NCI-H2227 (cell line): ENCODE measurements at regions not wholly inside any gene's neighbourhood (a gene's known extent, or its start where the extent isn't known, plus 50 kb on each side); places are given as distances from the start of the nearest gene placed in this dataset.
"Not testable (repeated sequence)": the region's sequence is repeated elsewhere in the genome, so short reads cannot be mapped to it uniquely, and the experiment has no call there.

ENCODE experiments used
- DNase-seq: peaks from one replicate; lab custom pipeline; 2025; ENCODE audit not compliant: unreplicated experiment; lab: John Stamatoyannopoulos, UW

DNA sequence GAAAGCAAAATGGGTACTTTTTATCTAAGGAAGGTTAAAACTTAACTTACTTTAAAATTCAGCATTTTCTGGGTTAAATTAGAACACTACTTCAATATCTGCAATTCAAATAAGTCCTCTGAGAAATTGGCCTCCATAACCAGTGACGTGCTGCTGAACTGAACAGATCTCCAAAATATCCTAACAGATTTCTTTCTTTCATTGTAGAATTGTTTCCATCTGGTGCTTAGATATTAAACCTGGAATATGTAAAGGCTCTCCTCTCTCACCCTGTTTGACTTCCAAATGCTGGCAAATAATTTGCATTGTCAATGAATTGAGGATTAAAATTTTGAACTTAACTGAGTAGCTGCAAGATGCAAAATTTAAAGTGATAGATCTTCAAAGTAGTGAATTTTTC is 316.9 kb upstream of the CXADR start:
- DNase-seq, result no peak

GRCh38 chr21:17196623-17197022 is 316.2 kb upstream of the CXADR start:
- no peak for DNase-seq

DNA sequence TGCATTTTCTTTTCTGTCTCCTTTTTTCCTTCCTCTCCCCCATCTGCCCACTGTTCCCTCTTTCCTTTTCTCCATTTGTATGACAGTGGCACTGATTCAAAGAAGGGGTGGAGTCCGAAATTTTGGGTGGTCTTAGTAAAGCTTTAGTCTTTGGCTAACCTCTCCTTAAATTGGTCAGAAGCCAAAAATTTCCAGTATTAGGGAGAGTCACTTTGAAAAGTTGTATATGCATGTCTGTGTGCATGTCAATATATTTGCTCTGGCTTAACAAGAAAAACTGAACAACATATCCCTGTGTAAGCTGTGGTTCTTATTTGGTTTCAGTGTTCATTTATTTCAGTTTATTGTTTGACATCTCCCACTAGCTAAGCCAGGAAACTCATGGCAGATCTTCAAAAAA is 314.8 kb upstream of the CXADR start:
- DNase-seq, result no peak

DNA sequence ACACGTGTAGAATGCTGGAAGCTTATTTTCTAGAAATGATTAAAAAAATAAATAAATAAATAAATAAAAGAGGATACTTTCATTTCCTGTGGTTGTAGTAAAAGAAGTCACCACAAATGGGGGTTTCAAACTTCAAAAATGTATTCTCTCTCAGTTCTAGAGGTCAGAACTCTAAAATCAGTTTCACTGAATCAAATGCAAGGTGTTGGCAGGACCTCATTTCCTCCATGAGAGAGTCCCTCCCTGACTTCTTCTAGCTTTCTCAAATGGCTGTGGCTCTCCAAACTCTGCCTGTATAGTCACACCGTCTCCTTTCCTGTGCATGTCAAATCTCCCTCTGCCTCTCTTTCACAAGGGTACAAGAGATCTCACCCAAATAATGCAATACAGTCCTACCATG is 312.6 kb upstream of the CXADR start:
- no peak for DNase-seq

GRCh38 chr21:17201741-17202260 is 311.0 kb upstream of the CXADR start:
- no peak for DNase-seq

- no peak for DNase-seq
Measured at GRCh38 chr21:17214801-17215200, 298.0 kb upstream of the CXADR start.

GRCh38 chr21:17219050-17219449 is 293.8 kb upstream of the CXADR start:
- not testable (repeated sequence) for DNase-seq

DNA sequence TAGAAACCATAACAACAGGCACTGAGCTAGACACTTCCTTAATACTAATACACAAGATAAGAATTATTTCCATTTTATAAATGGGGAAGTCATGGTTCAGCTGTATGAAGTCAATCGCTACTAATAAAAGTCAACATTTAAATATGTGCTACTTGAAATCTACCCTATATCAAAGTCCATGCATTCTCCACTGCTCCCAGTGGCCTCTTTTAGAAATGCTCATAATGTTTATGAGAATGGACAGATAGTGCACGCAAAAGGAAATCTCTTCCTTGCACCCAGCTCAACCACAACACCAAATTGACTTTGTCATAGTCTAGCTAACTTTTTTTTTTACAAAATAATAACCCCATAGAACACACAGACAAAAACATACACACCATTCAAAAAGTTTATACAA is 281.7 kb upstream of the CXADR start:
- no peak for DNase-seq

DNA sequence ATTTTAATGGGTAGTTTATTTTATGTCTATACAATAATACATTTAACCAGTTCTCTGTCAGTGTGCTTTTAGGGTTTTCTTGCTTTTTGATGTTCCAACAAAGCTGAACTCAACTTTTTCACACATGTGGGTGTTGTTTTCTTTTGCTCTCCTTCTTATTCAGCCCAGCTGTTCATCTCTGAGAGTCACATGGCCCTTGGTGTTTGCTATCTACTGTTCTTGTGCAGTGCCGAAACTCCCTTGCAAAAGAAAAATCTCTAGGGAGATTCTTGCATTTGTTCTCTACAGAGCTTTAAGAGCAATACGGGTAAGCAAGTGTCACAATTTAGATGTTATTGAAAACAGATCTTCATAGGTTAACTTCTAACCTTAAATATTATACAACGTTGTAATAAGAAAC is 281.1 kb upstream of the CXADR start:
- no peak for DNase-seq

GRCh38 chr21:17238468-17238867 is 274.4 kb upstream of the CXADR start:
- no peak for DNase-seq

DNA sequence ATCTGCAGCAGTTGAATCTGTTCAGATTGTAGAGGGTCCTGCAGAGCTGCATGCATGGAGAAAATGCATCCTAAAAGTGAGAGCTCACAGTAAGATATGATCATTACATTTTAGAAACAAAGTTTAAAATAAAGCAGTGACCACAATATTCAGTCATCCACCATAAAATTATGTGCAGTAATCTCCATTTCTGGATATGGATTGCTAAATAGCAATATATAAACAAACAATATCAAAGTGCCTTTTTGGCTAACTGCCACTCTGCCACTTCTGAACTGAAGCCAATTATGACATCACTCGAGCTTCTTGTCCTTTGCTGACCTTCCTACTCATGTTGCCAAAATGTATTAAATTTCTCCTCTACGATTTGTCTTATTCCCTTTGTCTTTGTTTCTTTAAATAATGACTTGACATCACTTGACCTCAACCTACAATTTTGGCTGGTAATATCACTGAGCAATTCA is 262.0 kb upstream of the CXADR start:
- peak; percentile 56 for DNase-seq

- DNase-seq, result no peak
Measured at GRCh38 chr21:17257784-17258183, 255.1 kb upstream of the CXADR start.

- DNase-seq, result no peak
Measured at GRCh38 chr21:17264182-17264581, 248.7 kb upstream of the CXADR start.

DNA sequence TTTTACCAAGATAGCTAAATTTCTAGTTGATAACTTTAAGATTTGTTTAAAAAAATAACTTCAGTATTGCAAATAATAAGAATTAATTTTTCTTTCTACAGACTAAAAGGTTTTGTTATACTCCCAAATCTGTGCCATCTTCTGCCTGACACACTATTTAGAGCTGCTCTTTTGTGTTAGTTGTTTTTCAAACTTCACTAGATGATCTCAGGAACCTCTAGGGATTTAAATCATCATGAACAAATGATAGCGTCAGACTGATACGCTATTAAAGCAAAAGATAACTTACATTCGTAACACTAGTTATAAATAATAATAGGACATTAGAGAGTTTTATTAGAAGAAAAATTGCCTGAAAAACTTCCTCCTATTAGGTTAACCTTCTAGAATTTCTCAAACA is 243.1 kb upstream of the CXADR start:
- DNase-seq, result no peak

DNA sequence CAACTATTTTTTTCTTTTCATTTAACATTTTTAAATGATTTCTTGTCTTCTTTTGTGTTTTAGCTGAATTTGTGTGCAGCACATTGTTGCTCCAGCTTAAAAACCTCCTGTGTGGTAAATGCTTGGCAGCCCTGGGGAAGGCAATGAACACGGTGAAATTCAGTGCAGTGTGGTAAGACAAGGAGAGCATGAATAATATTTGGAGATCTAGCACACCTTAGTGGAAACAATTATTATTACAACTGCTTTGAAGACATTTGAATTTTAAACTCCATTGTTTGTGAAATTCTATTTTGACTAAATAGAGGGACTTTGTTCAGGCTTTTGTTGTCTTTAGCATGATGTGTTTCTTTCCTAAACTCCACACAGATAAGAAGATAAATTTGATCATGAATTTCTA is 242.6 kb upstream of the CXADR start:
- DNase-seq, result peak; percentile 69

GRCh38 chr21:17279663-17280062 is 233.2 kb upstream of the CXADR start:
- no peak for DNase-seq

GRCh38 chr21:17293016-17293562 is 219.8 kb upstream of the CXADR start:
- DNase-seq, result not testable (repeated sequence)

DNA sequence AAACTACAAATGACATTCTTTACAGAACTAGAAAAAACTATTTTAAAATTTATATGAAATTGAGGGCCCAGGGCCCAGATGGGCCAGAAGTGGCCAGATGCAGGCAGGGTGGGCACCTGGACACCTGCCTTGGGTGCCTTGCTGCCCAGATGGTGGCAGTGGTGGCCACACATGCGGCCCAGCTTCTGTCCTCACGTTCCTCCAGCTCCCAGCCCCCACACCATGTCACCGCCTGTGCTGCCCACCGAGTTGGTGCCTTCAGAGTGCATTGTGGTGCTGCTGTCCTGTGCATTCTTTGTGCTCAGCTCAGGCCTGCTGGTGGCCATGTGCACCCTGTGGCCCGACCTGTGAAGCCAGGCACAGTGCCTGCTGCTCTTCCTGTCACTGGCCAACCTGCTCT is 216.8 kb upstream of the CXADR start:
- no peak for DNase-seq

- DNase-seq, result not testable (repeated sequence)
Measured at GRCh38 chr21:17299576-17299975, 213.3 kb upstream of the CXADR start.

- DNase-seq, result not testable (repeated sequence)
Measured at GRCh38 chr21:17327715-17328114, 185.1 kb upstream of the CXADR start.

GRCh38 chr21:17334484-17334883 is 178.4 kb upstream of the CXADR start:
- no peak for DNase-seq

- no peak for DNase-seq
Measured at GRCh38 chr21:17340081-17340480, 172.8 kb upstream of the CXADR start.

DNA sequence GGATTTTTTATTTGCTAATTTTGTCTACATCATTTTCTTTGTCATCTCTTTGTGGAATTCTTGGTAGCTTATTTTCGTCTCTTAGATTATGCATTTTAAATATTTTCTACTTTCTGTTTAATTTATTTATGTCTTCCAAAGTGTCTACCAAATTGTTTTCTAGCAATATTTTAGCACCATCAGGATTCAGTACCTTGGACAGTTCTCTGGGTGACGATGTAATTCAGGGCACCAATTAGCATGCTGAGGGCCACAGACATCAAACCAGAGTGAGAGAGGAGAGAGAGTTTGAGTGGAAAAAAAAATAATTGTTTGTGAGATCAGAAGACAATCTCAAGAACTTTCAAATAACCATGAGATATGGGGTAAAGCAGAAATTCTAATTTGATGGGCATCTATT is 169.8 kb upstream of the CXADR start:
- DNase-seq, result no peak
